Fibroblast of lung (primary cell): ENCODE measurements at regions not wholly inside any gene's neighbourhood (a gene's known extent, or its start where the extent isn't known, plus 50 kb on each side); places are given as distances from the start of the nearest gene placed in this dataset.

Source experiments
- DNase-seq, 2 donors: peaks; one replicate each; pipeline versions ENCODE4 v3.0.0 to v3.0.0-alpha.2; 2010; ENCODE audit warnings: low read depth in 2 of 2
- H2AFZ ChIP-seq: 2 replicates; pipeline ENCODE4 v1.5.1; 2012; ENCODE audit warnings: low read length, control low read depth, inconsistent platforms
- H3K27ac ChIP-seq: 2 replicates; pipeline ENCODE4 v1.5.1; 2011; ENCODE audit warnings: low read length, control low read depth; ENCODE audit not compliant: insufficient read depth
- H3K27me3 ChIP-seq: 2 replicates; pipeline ENCODE4 v1.5.1; 2011; ENCODE audit warnings: mild to moderate bottlenecking, low read length; ENCODE audit not compliant: control insufficient read depth, insufficient read depth
- H3K36me3 ChIP-seq: 2 replicates; pipeline ENCODE4 v1.5.1; 2011; ENCODE audit warnings: low read length; ENCODE audit not compliant: control insufficient read depth, insufficient read depth
- H3K4me1 ChIP-seq: 2 replicates; pipeline ENCODE4 v1.5.1; 2011; ENCODE audit warnings: low read length; ENCODE audit not compliant: control insufficient read depth, insufficient read depth; ENCODE audit errors: extremely low read depth
- H3K4me2 ChIP-seq: 2 replicates; pipeline ENCODE4 v1.5.1; 2011; ENCODE audit warnings: low read length, control low read depth; ENCODE audit not compliant: insufficient read depth; ENCODE audit errors: extremely low read depth
- H3K4me3 ChIP-seq, 4 experiments: fragments of 200-600 bp in 1 of 4; sonication (generic) in 1 of 4; replicated peaks in 1 of 4; 2 replicates each; pipeline ENCODE4 v1.5.1; 2011 to 2016; ENCODE audit warnings: low read length in 4 of 4, low read depth in 3 of 4, mild to moderate bottlenecking in 3 of 4, control low read depth in 2 of 4, inconsistent platforms in 1 of 4, mixed read lengths in 1 of 4; ENCODE audit not compliant: insufficient read depth in 1 of 4; ENCODE audit errors: control extremely low read depth in 1 of 4
- H3K79me2 ChIP-seq: 2 replicates; pipeline ENCODE4 v1.5.1; 2012; ENCODE audit warnings: mild to moderate bottlenecking, low read length, inconsistent platforms; ENCODE audit not compliant: control insufficient read depth, insufficient read depth
- H3K9ac ChIP-seq: 2 replicates; pipeline ENCODE4 v1.5.1; 2011; ENCODE audit warnings: mild to moderate bottlenecking, low read length, control low read depth; ENCODE audit not compliant: insufficient read depth
- H3K9me3 ChIP-seq: 2 replicates; pipeline ENCODE4 v1.5.1; 2012; ENCODE audit warnings: low read depth, low read length; ENCODE audit not compliant: control insufficient read depth, insufficient read depth
- H4K20me1 ChIP-seq: 2 replicates; pipeline ENCODE4 v1.5.1; 2011; ENCODE audit warnings: low read length; ENCODE audit not compliant: control insufficient read depth, insufficient read depth; ENCODE audit errors: extremely low read depth
- CTCF ChIP-seq, 2 donors: IDR thresholded peaks in 1 of 2; conservative IDR thresholded peaks in 1 of 2; 1 replicate in 1 of 2; 2 replicates in 1 of 2; pipeline ENCODE4 v1.5.1; 2011 to 2012; ENCODE audit warnings: low read length in 2 of 2, control low read depth in 1 of 2, inconsistent platforms in 1 of 2, low read depth in 1 of 2, mild to moderate bottlenecking in 1 of 2
- EZH2 ChIP-seq: IDR thresholded peaks from 2 replicates; pipeline ENCODE4 v1.5.1; 2012; ENCODE audit warnings: low read length, control low read depth, mild to moderate bottlenecking; ENCODE audit errors: missing control alignments

GRCh38 chr10:65753532-65753931 lies 1172.3 kb upstream of the LRRTM3 start:
- Histone ChIP-seq H3K79me2 (no peaks in the 10 kb centered on the region), H3K4me2 (no peak overlapping the region), H3K27ac (no peak overlapping the region), H3K27me3 (no peaks in the 10 kb centered on the region), H2AFZ (no peak overlapping the region), H3K36me3 (no peaks in the 10 kb centered on the region), H3K4me1 (no peaks in the 10 kb centered on the region), H3K9me3 (no peaks in the 10 kb centered on the region), H3K4me3 (no peak overlapping the region), H4K20me1 (no peaks in the 10 kb centered on the region), H3K9ac (no peak overlapping the region)
- DNase-seq: no peak
- TF ChIP-seq CTCF (conservative IDR thresholded peaks at IDR 0.05 in 1 of 2, IDR thresholded peaks at IDR 0.05 in 1 of 2; ENCODE audit: low read depth in 1 of 2, low read length in 2 of 2): no peak
- no peak for TF ChIP-seq EZH2

DNA sequence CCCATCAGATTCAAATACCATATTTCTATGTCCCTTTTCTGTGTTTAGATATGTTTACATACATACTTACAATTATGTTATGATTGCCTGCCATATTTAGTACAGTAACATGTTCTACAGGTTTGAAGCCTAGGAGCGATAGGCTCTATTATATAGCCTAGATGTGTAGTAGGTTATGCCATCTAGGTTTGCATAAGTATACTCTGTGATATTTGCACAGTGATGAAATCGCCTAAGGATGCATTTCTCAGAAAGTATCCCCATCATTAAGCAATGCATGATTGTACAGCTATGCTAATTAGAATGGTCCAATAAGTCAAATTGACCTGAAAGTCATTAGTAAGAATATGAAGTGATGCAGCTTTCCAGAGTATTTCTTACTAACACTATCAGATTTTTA lies 1171.7 kb upstream of the LRRTM3 start:
- H3K27me3 ChIP-seq: no peaks in the 10 kb centered on the region
- H4K20me1 ChIP-seq: no peaks in the 10 kb centered on the region
- no peak for DNase-seq
- no peak overlapping the region for H3K4me2 ChIP-seq
- TF ChIP-seq EZH2 (no peak), CTCF (conservative IDR thresholded peaks at IDR 0.05 in 1 of 2, IDR thresholded peaks at IDR 0.05 in 1 of 2; ENCODE audit: low read depth in 1 of 2, low read length in 2 of 2) (no peak)
- no peak overlapping the region for H2AFZ ChIP-seq
- H3K36me3 ChIP-seq: no peaks in the 10 kb centered on the region
- no peak overlapping the region for H3K27ac ChIP-seq
- no peaks in the 10 kb centered on the region for H3K79me2 ChIP-seq
- no peaks in the 10 kb centered on the region for H3K9me3 ChIP-seq
- H3K4me3 ChIP-seq: no peak overlapping the region
- H3K4me1 ChIP-seq: no peaks in the 10 kb centered on the region
- H3K9ac ChIP-seq: no peak overlapping the region

- no peak for DNase-seq
- Histone ChIP-seq H3K4me1 (no peaks in the 10 kb centered on the region), H3K27me3 (no peaks in the 10 kb centered on the region), H3K4me2 (no peak overlapping the region), H3K27ac (no peak overlapping the region), H4K20me1 (peaks cover 2% of the 10 kb centered on the region), H3K36me3 (no peaks in the 10 kb centered on the region), H3K4me3 (no peak overlapping the region), H3K9me3 (no peaks in the 10 kb centered on the region), H3K79me2 (no peaks in the 10 kb centered on the region), H2AFZ (no peak overlapping the region), H3K9ac (no peak overlapping the region)
- TF ChIP-seq CTCF (conservative IDR thresholded peaks at IDR 0.05 in 1 of 2, IDR thresholded peaks at IDR 0.05 in 1 of 2; ENCODE audit: low read depth in 1 of 2, low read length in 2 of 2) (no peak), EZH2 (no peak)
Observed at GRCh38 chr10:65762311-65762710, 1163.5 kb upstream of the LRRTM3 start.
